NCI-H146 (cell line): ENCODE measurements at regions not wholly inside any gene's neighbourhood (a gene's known extent, or its start where the extent isn't known, plus 50 kb on each side); places are given as distances from the start of the nearest gene placed in this dataset.
"Not testable (repeated sequence)": the region's sequence is repeated elsewhere in the genome, so short reads cannot be mapped to it uniquely, and the experiment has no call there.

Experiments used
- DNase-seq: peaks from one replicate; lab custom pipeline; 2025; lab: John Stamatoyannopoulos, UW

GRCh38 chr4:149039786-149040185, 597.6 kb upstream of the NR3C2 start:
- DNase-seq = not testable (repeated sequence)

DNA sequence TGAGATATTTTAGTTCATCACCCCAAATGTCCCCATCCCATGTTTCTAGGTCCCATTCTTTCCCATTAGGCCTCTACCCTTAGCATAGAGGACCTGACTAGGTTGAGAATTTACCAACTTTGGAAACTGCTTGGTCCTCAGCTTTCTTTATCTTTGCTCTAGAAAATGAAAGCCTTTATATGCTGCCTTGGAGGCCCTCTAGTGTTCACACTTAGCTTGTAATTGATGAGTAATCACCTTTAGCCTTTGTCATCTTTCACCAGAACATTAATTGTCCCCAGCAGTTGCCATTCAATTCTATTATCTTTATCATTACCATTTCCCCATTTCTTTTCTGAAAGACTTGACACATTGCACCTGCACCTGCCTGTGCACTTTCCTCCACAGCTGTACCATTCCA, 589.2 kb upstream of the NR3C2 start:
- DNase-seq = no peak

DNA sequence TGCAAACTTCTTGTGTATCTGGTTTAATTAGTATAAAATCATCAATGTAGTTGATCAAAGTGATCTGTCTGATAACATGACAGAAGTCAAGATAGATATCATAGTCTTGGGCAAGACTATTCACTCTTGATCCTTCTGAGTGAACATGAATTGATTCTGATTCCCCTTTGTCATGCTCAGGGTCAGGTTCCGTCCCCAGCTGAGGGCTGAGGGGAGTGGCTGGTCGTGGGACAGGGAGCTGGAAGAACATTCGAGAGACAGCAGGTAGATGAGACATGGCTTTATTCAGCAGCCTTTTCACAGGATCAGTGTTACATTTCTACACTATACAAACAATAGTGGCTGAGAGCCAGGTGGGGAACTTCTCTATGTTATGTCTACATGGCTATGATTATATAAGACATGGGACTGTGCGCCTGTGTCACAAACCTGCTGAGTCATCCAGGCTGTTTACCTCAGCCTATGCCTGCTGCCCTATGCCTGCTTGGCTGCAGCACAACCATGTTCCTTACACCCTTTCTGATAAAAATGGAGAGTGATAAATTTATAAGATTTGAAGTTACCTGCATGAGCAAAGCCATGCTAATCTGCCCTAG, 586.9 kb upstream of the NR3C2 start:
- no peak for DNase-seq

DNA sequence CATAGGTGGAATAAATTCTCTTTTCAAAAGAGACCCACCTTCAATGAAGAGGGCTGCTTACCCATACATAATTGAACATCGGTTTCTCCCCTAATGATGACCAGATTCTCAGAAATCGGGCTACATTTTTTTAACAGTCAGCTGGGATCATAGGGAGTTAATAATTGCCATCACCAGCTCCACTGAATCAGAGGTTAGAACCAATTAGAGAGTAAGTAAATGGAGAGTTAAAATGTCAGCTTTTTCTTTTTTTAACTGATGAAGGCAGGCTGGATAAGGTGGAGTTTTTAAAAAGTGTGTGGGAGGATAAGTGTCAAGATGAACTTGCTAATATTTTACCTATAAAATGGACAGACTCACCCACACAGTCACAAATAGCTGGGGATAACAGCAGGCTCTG, 584.5 kb upstream of the NR3C2 start:
- no peak for DNase-seq

- DNase-seq = no peak
These were observed 575.0 kb upstream of the NR3C2 start for GRCh38 chr4:149017002-149017734.

- no peak for DNase-seq
These were observed 567.0 kb upstream of the NR3C2 start for GRCh38 chr4:149009223-149009622.

DNA sequence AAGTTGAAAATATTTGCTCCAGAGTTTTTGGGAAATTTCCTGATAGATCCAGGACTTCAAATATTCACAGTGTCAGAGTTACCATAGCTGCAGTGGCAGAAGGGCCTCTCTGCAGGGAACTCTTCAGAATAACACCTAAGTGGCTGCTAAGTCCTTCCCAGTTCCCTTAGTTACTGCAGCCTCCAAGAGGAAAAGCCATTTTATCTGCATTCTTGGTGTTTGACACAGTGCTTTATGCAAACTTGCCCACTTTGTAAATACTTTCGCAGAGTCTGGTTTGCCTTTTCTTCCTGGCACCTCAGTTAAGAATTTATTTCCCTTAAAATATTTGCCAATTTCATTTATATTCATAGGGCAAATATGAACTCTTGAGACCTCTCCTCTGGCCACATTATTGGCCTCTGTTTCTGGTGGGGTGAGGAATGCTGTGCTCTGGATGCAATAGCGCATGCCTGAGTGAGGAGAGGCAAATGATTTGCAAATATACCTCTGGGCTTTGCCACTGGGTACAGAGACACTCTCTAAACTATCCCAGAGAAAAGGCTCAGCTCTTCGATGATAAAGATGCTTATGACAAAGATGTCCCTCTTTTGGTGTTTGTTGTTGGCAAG, 566.3 kb upstream of the NR3C2 start:
- no peak for DNase-seq

- DNase-seq = no peak
These were observed 563.0 kb upstream of the NR3C2 start for GRCh38 chr4:149005191-149005590.

DNA sequence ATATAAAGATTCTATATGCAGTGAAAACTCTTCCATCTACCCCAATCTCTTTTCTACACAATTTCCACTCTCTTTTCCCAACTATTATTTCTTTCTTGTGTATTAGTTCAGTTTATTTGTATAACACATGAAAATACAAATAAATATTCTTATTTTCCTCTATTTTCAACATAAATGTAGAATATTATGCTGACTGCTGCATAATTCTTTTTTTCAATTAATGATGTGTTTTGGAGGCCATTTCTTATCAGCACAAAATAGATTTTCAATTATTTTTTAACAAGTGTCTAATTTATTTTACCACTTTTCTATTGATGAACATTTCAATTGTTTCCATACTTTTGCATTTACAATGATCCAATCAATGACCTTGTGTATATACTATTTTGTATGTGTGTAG, 557.7 kb upstream of the NR3C2 start:
- DNase-seq = no peak

- DNase-seq = no peak
These were observed 556.5 kb upstream of the NR3C2 start for GRCh38 chr4:148998719-148999118.

- no peak for DNase-seq
These were observed 544.7 kb upstream of the NR3C2 start for GRCh38 chr4:148986951-148987350.

DNA sequence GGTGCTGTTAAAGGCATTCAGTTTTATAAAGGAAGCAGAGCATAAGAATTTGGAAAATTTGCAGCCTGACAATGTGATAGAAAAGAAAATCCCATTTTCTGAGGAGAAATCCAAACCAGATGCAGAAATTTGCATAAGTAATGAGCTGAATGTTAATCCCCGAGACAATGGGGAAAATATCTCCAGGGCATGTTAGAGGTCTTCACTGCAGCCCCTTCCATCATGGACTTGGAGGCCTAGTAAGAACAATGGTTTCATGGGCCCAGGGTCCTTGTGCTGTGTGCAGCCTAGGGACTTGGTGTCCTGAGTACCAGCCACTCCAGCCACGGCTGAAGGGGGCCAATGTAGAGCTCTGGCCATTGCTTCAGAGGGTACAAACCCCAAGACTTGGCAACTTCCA, 542.7 kb upstream of the NR3C2 start:
- no peak for DNase-seq

GRCh38 chr4:148982200-148982599, 540.0 kb upstream of the NR3C2 start:
- DNase-seq = no peak

- DNase-seq = no peak
These were observed 538.7 kb upstream of the NR3C2 start for GRCh38 chr4:148980782-148981480.

GRCh38 chr4:148978301-148978700, 536.1 kb upstream of the NR3C2 start:
- no peak for DNase-seq

- no peak for DNase-seq
These were observed 533.2 kb upstream of the NR3C2 start for GRCh38 chr4:148975464-148975863.

DNA sequence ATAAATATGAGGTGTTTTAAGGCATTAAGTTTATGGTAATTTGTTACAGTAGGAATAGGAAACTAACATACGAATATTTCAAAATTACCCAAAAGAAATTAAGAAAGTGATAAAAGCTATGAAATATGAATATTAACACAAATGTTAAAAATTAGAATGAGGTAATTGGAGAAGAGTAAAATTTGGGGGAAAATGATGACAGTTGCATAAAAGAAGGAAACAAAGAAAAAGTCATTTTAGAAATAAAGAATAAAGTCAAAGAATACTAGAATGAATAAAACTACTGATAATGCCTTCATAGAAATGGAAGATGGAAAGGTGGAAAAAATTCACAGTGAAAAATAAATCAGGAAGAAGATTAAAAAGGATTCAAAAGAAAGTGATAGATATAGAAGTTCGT, 522.9 kb upstream of the NR3C2 start:
- DNase-seq = no peak

- no peak for DNase-seq
These were observed 522.2 kb upstream of the NR3C2 start for GRCh38 chr4:148964456-148964855.

DNA sequence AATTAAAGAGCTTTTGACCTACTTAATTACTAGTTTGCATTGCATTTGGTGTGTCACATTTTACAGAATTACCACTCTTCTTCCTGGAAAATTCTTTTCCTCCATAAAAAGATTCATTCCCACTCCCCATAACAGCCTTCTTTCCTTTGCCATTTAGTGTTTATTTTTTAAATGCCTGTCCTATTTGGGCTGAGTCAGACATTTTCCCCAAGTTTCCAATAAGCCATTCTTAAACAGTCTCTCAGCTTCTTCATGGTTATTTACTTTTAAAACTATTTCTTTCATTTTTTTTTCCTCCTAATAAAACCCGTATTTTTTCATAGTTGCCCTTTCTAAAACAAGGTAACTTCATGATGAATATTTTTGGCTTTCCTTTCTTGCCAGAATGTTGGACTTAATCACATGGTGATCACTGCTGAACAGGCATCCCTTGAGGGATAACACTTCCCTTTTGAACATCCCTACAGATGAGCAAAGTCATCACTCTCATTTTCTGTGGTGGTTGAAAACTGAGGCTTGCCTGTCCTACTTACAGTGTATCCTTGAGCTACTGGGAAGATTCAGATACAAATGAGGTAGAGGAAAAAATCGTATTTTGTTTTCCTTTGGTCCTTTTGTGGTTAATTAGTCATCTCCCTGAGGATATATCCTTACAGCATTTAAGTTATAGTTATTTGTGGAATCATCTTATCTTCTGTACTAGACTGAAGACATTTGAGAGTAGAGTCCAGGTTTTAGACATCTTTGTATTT, 520.5 kb upstream of the NR3C2 start:
- DNase-seq = no peak

GRCh38 chr4:148961526-148961925, 519.3 kb upstream of the NR3C2 start:
- no peak for DNase-seq

DNA sequence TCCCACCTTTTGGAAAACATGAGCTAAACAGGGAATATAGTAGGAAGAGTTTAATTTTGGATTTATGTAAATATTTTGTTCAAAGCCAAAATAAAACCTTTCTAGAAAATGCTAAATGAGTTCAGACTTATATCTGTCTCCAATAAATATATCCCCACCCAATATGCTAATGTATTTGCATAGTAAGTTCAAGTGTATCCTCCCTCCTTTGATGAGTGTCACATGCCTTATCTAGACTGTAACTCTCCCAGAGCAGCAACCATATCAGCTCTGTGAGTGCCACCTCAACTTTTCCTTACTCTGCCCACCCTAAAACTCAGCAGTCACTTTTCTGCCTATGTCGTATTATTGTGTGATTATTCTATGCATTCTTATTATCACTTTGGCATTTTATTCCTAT, 516.1 kb upstream of the NR3C2 start:
- DNase-seq = no peak
